Brain microvascular endothelial cell (primary cell): ENCODE measurements at regions not wholly inside any gene's neighbourhood (a gene's known extent, or its start where the extent isn't known, plus 50 kb on each side); places are given as distances from the start of the nearest gene placed in this dataset.

ENCODE experiments used
- DNase-seq: peaks from one replicate; pipeline ENCODE4 v3.0.0-alpha.2; 2020
- H3K27ac ChIP-seq: fragments of 250-450 bp; sonication (Bioruptor Pico); 2 replicates; pipeline ENCODE4 v1.5.1; 2020; ENCODE audit warnings: mild to moderate bottlenecking, moderate library complexity
- H3K27me3 ChIP-seq: fragments of 250-450 bp; sonication (Bioruptor Pico); replicated peaks from 2 replicates; pipeline ENCODE4 v1.5.1; 2020; ENCODE audit warnings: mild to moderate bottlenecking
- H3K36me3 ChIP-seq: fragments of 250-450 bp; sonication (Bioruptor Pico); replicated peaks from 2 replicates; pipeline ENCODE4 v1.5.1; 2020; ENCODE audit warnings: mild to moderate bottlenecking
- H3K4me3 ChIP-seq: 2 replicates; pipeline ENCODE4 v1.5.1; 2011; ENCODE audit warnings: low read depth, mild to moderate bottlenecking, control low read depth, low read length, moderate library complexity
- CTCF ChIP-seq: IDR thresholded peaks from 2 replicates; pipeline ENCODE4 v1.5.1; 2011; ENCODE audit warnings: low read depth, mild to moderate bottlenecking, moderate library complexity, low read length, control low read depth, inconsistent platforms; ENCODE audit errors: missing control alignments
- in situ Hi-C: cut with HindIII; loops from 2 replicates; pipeline ENCODE4 v1.10.0; 2017; ENCODE audit warnings: low sequenced_read_pairs, low pct_ligation_motif_present

- in situ Hi-C loops, result no loop called here
- DNase-seq, result no peak
- Histone ChIP-seq H3K27me3 (no peaks in the 10 kb centered on the region), H3K4me3 (no peak overlapping the region), H3K27ac (no peak overlapping the region), H3K36me3 (no peaks in the 10 kb centered on the region)
- TF ChIP-seq CTCF, result no peak
Measured at GRCh38 chr7:53413021-53413420, 377.6 kb downstream of the POM121L12 start.

DNA sequence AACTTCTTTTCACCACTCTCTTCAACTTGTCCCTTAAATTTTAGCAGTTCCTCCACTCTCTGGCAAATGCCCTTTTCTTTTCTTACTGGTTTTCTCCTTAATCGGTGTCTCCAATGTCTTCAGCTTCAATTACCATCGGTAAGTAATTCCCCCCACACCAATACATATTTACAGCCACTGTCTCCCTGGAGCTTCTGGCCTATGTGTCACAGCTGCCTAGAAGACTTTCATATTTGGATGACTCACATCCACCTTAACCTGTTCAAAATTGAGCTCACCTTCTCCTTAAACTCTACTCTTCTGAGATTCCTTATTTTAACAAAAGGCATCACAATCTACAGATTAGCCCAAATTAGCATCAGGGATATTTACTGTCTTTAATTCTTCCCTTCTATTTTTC is 380.4 kb downstream of the POM121L12 start:
- H3K27ac ChIP-seq, result no peak overlapping the region
- no peak for DNase-seq
- in situ Hi-C loops, result no loop called here
- H3K36me3 ChIP-seq, result no peaks in the 10 kb centered on the region
- TF ChIP-seq CTCF, result no peak
- H3K27me3 ChIP-seq, result no peaks in the 10 kb centered on the region
- H3K4me3 ChIP-seq, result no peak overlapping the region

DNA sequence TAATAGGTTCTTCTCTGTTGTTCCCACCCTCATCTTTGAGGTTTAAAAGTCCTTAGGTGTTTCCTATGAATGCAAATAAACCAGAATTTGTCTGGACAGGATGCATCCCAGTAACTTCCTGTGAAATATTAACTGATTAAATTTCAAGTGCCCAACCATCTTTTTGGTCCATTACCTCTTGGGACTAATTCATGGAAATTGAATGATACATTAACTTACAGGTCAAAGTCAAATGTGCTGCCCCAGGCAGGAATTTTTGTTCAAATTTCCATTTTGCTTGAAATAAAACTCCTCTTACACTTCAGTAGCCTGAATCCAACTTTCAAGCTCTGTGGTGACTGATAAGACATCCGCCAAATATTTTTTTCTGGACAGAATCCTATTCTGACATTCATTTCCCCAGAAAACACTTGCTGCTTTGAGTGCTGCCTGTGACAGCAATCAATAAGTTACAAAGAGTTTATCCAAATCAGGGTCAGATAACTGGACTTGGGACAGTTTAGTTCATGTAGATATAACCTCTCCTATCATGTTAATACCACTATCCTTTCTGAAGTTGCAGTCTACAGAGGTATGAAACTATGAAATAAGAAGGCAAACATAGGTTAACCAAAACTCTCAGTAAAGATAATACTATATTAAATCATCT is 383.5 kb downstream of the POM121L12 start:
- Histone ChIP-seq H3K36me3 (no peaks in the 10 kb centered on the region), H3K4me3 (no peak overlapping the region), H3K27ac (no peak overlapping the region), H3K27me3 (no peaks in the 10 kb centered on the region)
- TF ChIP-seq CTCF, result no peak
- DNase-seq, result no peak
- in situ Hi-C loops, result no loop called here

DNA sequence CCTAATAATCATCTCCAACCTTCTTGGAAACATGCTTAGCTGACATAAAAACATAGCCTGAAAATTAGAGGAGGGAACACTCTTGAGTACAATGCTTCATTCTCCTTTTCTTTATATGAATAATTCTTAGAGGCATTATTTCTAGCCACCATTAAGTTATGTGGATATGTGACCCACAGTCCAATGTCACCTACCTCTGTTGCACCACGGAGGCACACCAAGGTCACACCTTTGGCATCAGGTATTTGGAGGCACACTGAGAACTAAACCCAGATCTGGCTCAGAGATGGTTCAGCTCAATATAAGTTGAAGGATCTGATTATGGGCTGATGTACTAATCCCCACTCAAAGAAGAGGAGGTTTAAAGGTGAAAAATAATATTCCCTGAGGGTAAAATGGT is 385.1 kb downstream of the POM121L12 start:
- no peak for TF ChIP-seq CTCF
- Histone ChIP-seq H3K27me3 (no peaks in the 10 kb centered on the region), H3K4me3 (no peak overlapping the region), H3K36me3 (no peaks in the 10 kb centered on the region), H3K27ac (no peak overlapping the region)
- in situ Hi-C loops, result no loop called here
- no peak for DNase-seq

- in situ Hi-C loops, result no loop called here
- no peak for DNase-seq
- H3K27ac ChIP-seq, result no peak overlapping the region
- no peak for TF ChIP-seq CTCF
- no peaks in the 10 kb centered on the region for H3K27me3 ChIP-seq
- no peaks in the 10 kb centered on the region for H3K36me3 ChIP-seq
- H3K4me3 ChIP-seq, result no peak overlapping the region
Measured at GRCh38 chr7:53422291-53422690, 386.9 kb downstream of the POM121L12 start.

DNA sequence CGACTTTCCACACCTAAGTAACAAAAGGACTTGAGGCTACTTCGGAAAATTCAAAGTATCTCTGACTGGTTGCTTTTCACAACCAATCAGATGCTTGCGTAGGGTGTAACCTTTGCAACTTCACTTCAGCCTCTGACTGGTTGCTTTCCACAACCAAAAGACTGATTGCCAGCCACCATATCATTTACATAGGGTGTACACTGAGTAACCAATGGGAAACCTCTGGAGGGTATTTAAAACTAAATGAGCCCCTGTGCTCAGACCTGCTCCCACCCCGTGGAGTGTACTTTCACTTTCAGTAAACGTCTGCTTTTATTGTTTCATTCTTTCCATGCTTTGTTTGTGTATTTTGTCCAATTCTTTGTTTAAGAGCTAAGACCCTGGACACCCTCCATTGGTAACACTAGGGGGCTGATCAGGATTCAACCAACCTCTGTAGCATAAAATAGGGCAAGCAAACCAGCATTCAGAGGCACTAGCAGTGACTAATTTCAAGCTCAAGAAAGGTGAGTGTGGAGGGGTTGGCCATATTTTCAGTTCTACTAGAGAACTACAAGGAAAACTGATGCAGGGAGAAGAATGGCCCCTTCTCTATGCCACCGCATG is 390.8 kb downstream of the POM121L12 start:
- H3K36me3 ChIP-seq, result no peaks in the 10 kb centered on the region
- no peak for DNase-seq
- TF ChIP-seq CTCF, result no peak
- in situ Hi-C loops, result no loop called here
- no peak overlapping the region for H3K27ac ChIP-seq
- no peak overlapping the region for H3K4me3 ChIP-seq
- H3K27me3 ChIP-seq, result no peaks in the 10 kb centered on the region
